22Rv1 (cell line): ENCODE measurements at regions not wholly inside any gene's neighbourhood (a gene's known extent, or its start where the extent isn't known, plus 50 kb on each side); places are given as distances from the start of the nearest gene placed in this dataset.

Source experiments
- CTCF ChIP-seq: fragments of 450-650 bp; IDR thresholded peaks from 2 replicates; pipeline ENCODE4 v1.5.1; 2017; ENCODE audit warnings: mild to moderate bottlenecking
- ZFX ChIP-seq: fragments of 450-650 bp; IDR thresholded peaks from 2 replicates; pipeline ENCODE4 v1.6.1; 2017; ENCODE audit warnings: antibody characterized with exemption, borderline replicate concordance

DNA sequence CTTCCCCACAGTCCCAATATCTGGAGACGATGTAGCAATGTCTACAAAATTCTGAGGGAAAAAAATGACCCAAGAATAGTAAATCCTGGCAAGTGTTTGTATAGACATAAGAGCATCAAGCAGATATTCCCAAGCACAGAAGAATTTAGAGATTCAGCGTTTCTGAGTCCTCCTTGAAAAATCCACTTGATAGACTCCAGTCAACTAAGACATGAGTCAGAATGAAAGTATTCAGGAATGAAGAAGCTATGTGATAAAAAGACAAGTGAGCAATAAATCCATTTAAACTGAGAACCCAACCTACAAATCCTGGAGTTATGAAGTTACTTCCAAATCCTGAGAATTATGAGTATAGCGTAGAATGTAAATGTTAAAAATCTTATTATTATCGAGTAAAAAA, 86.1 kb upstream of the NPY start:
- TF ChIP-seq CTCF (no peak), ZFX (no peak)
